Skin epidermis (tissue), 12 donors: ENCODE measurements at regions not wholly inside any gene's neighbourhood (a gene's known extent, or its start where the extent isn't known, plus 50 kb on each side); places are given as distances from the start of the nearest gene placed in this dataset.
"Not testable (repeated sequence)": the region's sequence is repeated elsewhere in the genome, so short reads cannot be mapped to it uniquely, and the experiment has no call there.

Source experiments
- H3K27ac ChIP-seq, 21 experiments: fragments of 200-600 bp; sonication (generic) in 11 of 21; one replicate each; pipeline ENCODE4 v1.5.0; 2020; ENCODE audit warnings: mild to moderate bottlenecking in 3 of 21, inconsistent platforms in 2 of 21, moderate library complexity in 2 of 21
- H3K4me3 ChIP-seq, 7 experiments: fragments of 200-600 bp; sonication (generic) in 2 of 7; one replicate each; pipeline ENCODE4 v1.5.0; 2020; ENCODE audit warnings: inconsistent platforms in 2 of 7, mild to moderate bottlenecking in 2 of 7, moderate library complexity in 1 of 7

DNA sequence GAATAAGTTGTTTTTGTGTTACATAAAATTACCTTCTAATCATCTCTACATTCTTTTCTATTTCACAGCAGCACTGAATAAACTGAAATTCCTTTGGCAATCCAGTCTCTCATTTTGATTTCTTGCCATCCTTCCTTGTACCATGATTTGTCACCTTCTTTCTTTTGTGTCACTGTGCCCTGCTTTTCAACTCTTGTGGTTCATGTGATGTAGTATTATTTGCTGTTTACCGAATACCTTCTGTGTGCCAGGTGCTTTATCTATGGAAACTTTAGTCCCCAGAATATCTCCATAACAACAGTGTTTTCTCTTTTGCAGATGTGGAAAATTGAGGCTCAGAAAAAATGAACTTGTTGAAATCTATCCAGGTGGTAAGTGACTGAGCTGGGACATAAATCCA is 220.3 kb downstream of the STK31 start:
- Histone ChIP-seq H3K27ac (no peak overlapping the region), H3K4me3 (no peak overlapping the region)

- no peak overlapping the region for H3K27ac ChIP-seq
- H3K4me3 ChIP-seq = no peak overlapping the region
Observed at GRCh38 chr7:23931633-23932032, 221.6 kb downstream of the STK31 start.

GRCh38 chr7:23938215-23938614 is 228.2 kb downstream of the STK31 start:
- H3K4me3 ChIP-seq = no peak overlapping the region
- no peak overlapping the region for H3K27ac ChIP-seq

DNA sequence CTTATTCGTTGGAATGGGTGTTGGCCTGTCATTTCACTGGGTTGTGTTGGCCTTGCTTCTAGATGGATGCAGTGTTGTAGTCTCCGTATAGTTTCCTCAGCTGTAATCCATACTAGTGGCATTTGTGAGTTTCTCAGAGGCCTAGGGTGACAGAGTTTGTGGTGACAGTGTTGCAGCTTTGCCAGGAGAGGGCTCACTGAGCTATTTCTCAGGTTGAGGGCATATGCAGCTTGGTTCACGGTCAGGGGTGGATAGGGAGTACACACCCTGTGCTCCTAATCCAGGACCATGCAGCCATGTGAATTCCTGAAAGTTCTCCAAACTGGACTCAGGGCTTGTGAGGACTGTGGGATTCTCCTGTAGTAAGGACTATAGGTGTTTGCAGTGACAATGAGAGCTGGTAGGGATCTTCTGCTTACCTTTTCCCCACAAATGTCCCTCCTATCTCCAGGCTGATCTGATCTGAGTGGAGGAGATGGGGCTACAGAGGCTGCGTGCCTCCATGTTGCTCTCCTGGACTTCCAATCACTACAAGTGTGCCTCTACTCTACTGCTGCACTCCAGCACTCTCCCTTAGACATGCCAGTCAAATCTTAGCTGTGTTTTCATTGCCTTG is 229.0 kb downstream of the STK31 start:
- Histone ChIP-seq H3K4me3 (no peak overlapping the region), H3K27ac (no peak overlapping the region)

DNA sequence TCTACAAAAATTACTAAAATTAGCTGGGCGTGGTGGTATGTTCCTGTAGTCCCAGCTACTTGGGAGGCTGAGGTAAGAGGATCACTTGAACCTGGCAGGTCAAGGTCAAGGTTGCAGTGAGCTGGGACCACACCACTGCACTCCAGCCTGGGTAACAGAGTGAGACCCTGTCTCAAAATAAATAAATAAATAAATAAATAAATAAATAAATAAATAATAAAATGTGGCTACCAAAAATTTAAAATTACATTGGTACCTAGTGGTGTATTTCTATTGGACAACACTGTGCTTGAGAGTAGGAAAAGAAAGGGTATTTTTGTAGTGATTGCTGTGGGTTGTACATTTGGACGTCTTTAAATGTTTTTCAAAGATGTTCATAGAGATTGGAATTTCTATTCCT is 229.7 kb downstream of the STK31 start:
- not testable (repeated sequence) for H3K27ac ChIP-seq, H3K4me3 ChIP-seq

- Histone ChIP-seq H3K4me3 (no peak overlapping the region), H3K27ac (no peak overlapping the region)
Observed at GRCh38 chr7:23941551-23941950, 231.5 kb downstream of the STK31 start.

- Histone ChIP-seq H3K27ac (no peak overlapping the region), H3K4me3 (no peak overlapping the region)
Observed at GRCh38 chr7:23942032-23942431, 232.0 kb downstream of the STK31 start.

DNA sequence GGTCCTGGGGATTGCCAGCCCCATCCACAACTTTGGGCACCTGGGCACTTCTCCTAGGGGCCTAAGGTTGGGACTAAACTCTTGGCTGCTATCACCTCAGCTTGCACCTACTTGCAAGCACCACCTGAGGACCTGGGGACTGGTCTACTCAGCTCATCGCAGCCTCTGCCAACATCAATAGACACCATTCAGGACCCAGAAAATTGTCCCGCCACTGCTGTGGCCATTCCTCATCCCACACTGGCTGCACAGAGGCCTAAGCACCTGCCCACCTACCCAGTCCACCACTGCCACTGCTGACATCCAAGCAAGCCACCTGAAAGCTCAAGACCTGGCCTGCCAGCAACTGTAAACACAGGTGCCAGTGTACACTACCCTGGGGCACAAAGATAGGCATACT is 234.1 kb downstream of the STK31 start:
- H3K4me3 ChIP-seq = no peak overlapping the region

DNA sequence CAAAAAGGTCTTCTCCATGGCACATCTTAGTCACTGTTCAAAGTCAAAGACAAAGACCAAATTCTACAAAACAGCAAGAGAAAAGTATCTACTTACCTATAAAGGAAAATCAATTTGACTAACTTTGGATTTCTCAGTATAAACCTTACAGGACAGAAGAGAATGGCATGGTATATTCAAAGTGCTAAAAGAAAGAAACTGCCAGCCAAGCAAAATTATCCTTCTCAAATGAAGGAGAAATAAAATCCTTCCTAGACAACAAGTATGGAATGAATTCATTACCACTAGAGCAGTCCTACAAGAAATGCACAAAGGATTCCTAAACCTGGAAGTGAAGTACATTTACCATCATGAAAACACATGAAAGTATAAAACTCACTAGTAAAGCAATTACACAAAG is 235.5 kb downstream of the STK31 start:
- Histone ChIP-seq H3K4me3 (no peak overlapping the region), H3K27ac (no peak overlapping the region)

More for the DNA sequence above, 234.1 kb downstream of the STK31 start:
- H3K27ac ChIP-seq = no peak overlapping the region

DNA sequence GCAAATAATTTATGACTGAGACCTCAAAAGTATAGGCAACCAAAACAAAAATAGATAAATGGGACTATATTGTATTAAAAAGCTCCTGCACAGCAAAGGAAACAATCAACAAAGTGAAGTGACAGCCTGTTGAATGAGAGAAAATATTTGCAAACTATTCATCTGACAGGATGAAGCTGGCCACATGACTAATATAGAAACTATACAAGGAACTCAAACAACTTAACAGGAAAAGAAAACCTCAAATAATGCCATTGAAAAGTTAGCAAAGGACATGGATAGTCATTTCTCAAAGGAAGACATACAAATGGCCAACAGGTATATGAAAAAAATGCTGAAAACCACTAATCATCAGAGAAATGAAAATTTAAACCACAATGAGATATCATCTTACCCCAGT is 245.1 kb downstream of the STK31 start:
- Histone ChIP-seq H3K27ac (no peak overlapping the region), H3K4me3 (no peak overlapping the region)

DNA sequence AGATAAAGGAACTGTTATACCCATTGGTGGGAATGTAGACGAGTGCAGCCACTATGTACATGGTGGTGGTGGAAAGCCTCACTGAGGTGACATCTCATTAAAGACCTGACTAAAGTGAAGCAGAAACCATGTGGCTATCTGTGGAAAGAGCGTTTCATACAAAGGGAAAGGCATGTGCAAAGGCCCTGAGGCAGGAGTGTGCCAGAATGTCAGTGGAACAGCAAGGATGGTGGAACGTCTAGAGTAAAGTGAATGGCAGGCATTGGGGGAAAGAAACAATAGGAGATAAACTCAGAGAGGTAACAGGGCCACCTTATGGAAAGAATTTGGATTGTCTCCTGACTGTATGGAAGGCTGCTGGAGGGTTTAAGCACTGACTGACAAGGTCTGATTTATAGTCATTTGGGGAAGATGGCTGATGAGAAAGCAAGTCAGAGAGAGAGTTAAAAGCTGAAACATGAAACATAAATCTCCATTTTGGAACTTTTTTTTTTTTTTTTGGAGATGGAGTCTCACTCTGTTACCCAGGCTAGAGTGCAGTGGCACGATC is 245.7 kb downstream of the STK31 start:
- no peak overlapping the region for H3K4me3 ChIP-seq
- no peak overlapping the region for H3K27ac ChIP-seq

DNA sequence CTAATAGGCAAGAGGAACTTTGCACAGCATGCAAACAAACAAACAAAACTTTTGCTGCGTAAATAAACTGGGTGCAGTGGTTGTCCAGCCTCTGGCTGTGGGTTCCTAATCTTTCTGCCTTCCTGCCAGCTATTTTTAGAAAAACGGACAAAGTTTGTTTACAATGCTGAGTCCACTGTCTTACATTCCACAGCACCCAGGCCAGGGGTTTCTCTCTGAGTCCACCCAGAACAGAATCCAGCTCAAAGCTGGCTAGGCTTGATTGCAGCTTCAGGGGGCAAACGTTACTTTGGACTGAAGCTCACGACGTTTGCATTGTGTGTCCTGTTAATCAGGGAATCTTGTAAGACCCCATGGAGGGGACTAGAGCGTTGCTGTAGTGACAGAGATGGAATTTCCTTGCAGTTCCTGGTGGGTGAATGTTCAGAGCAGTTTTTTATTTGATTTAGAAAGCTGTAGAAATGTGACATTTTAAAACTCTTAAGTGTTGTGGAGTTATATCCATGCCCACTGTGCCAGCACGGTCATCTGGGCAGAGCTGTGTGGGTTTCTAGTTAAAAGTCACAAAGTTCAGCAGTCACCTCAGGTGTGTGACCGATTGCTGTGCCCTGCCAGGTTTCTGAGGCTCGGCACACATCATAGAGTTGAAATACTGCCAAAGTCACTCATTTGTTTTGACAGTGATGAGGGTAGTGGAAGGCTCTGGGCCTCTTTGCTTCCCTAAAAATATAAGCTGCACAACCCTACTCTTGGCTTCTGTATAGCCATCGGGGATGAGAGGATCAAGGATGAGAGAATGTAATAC is 247.0 kb downstream of the STK31 start:
- Histone ChIP-seq H3K27ac (no peak overlapping the region), H3K4me3 (no peak overlapping the region)

DNA sequence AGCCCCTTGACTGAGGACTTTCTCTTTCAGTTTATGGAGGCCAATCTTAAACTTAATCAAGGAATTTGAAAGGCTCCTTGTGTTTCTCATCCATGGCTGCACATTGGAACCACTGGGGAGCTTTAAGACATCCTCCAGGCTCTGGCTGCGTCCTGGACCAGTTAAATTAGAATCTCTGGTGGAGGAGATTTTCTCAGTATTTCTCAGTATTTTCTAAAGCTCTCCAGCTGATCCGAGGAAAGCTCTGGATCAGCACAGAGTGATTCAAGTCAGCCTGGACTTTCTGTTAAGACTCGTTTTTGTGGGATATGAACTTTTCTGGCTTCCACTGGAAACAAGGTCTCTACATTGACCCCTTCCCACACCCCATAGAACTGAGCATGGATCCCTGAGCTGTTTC is 249.8 kb downstream of the STK31 start:
- no peak overlapping the region for H3K4me3 ChIP-seq
- no peak overlapping the region for H3K27ac ChIP-seq

DNA sequence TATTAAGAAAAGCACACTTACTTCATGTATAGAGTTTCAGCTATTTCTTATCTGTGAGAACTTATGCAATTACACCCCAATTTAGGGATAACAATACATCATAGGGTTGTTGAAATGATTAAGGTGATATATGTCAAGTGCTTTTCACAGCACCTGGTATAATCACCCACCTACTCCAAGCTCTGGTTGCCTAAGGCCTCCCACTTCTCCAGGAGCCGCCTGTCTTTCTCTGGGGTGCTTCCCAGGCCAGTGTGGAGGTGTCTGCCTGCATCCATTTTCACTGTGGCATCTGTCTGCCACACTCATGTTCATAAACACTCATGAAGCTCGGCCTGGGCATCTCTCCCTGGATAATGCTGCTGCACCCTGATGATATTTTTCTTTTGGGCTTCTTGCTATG is 250.3 kb downstream of the STK31 start:
- H3K27ac ChIP-seq = no peak overlapping the region
- H3K4me3 ChIP-seq = no peak overlapping the region

- no peak overlapping the region for H3K4me3 ChIP-seq
- no peak overlapping the region for H3K27ac ChIP-seq
Observed at GRCh38 chr7:23963461-23964165, 253.6 kb downstream of the STK31 start.

DNA sequence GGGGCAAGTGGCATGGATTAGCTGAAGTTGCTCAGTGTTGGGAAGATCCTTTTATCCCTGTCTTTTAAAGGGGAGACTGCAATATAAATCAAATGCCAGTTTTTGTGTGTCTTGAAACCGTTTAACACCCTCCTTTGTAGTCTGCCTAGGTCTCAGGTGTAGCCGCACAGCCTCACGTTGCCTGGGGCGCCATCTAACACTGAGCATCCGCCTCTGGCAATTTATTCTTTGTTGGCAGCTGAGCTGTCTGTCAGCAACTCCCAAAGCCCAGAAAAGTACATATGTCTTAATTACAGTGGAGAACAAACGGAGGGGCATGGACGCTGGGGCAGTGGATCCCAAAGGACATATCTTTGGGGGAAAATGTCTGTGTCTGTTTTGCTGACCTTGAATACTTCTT is 254.7 kb downstream of the STK31 start:
- H3K27ac ChIP-seq = no peak overlapping the region
- no peak overlapping the region for H3K4me3 ChIP-seq

DNA sequence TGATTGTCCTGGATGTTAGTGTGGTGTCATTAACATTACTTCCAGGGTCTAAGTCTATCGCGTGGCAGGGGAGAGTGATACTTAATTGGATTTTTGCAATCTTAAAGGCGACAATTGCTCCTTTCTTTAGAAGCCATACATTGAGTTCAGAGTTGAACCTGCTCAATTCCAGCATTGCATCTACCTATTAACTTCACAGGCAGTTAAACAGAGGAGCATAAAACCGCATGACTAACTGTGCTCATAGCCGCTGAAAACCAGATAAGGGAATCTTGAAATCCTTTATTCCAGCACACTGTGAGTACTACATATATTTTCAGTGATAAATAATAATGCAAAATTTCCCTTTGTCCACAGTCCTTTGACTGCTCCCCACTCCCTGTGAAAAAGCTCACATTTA is 255.3 kb downstream of the STK31 start:
- H3K27ac ChIP-seq = no peak overlapping the region

DNA sequence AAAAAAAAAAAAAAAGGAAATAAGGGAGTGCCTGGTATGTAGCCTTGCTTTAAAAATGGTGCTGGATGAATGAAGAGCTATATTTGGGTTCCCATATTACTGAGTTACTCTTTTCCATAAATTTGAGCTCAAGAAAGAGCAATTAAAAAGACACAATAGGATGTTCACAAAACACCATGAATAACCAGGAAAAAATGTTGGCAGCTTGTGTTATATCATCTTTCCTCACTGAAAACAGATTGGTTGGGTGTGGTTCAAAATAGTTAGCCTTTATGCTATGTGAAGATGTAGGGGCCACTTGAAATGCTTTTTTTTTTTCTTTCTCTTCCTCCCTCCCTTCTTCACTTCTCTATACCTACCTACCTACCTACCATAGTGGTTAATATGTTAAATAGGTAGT is 256.9 kb downstream of the STK31 start:
- no peak overlapping the region for H3K27ac ChIP-seq
- H3K4me3 ChIP-seq = no peak overlapping the region

More for the DNA sequence above, 255.3 kb downstream of the STK31 start:
- H3K4me3 ChIP-seq = no peak overlapping the region

DNA sequence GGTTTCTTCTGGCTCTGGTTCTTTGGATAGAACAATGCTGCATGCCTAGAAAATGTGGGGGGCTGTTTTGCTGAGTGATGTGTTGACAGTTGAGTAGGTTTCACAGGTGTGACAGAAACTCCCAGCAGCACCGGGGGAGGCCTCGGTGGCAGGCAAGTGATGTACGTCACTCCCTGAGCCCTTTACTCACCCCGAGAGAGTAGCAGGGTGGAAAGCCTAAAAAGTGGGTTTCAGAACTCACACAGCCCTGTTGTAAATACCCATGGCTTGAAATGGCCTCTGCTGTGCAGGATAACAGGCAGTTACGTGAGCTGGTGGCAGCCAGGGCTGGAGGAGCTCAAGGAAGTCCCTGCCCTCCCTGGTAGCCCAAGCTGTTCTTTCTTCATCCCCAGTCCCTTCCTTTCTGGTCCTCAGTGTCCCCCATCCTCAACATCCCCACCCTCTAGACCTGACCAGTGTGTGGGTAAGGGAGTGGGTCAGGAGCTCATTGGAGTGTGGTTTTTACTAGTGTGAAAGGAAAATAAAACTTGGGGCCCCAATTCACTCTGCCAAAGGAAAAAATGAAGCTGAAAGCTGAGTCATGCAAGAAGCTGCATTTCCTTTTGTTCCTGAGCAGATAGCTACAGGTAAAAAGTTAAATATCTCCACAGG is 258.1 kb downstream of the STK31 start:
- H3K27ac ChIP-seq = no peak overlapping the region
- no peak overlapping the region for H3K4me3 ChIP-seq

- no peak overlapping the region for H3K4me3 ChIP-seq
- H3K27ac ChIP-seq = no peak overlapping the region
Observed at GRCh38 chr7:23968791-23969190, 258.8 kb downstream of the STK31 start.
